Suprapubic skin (tissue), 4 donors: ENCODE measurements at regions not wholly inside any gene's neighbourhood (a gene's known extent, or its start where the extent isn't known, plus 50 kb on each side); places are given as distances from the start of the nearest gene placed in this dataset.

Source experiments
- CTCF ChIP-seq, 2 donors: fragments of 200-600 bp in 1 of 2; fragments of 450-650 bp in 1 of 2; sonication (generic) in 1 of 2; IDR thresholded peaks; one replicate each; pipeline ENCODE4 v1.5.1; 2016 to 2019; ENCODE audit warnings: antibody characterized with exemption in 2 of 2, mild to moderate bottlenecking in 1 of 2, moderate library complexity in 1 of 2
- EP300 ChIP-seq: sonication (generic); formaldehyde crosslinking; IDR thresholded peaks from one replicate; pipeline ENCODE4 v1.6.1; 2017; ENCODE audit warnings: antibody characterized with exemption
- POLR2A ChIP-seq, 2 donors: fragments of 450-650 bp; IDR thresholded peaks; one replicate each; pipeline ENCODE4 v1.6.1; 2017; ENCODE audit warnings: antibody characterized with exemption in 2 of 2, mild to moderate bottlenecking in 2 of 2, moderate library complexity in 2 of 2
- POLR2AphosphoS5 ChIP-seq, 3 donors: sonication (generic); formaldehyde crosslinking; IDR thresholded peaks; one replicate each; pipeline ENCODE4 v1.6.1; 2017; ENCODE audit warnings: antibody characterized with exemption in 3 of 3

- TF ChIP-seq CTCF (IDR thresholded peaks at IDR 0.05) (no peak), EP300 (no peak), POLR2A (IDR thresholded peaks at IDR 0.05) (no peak), POLR2AphosphoS5 (IDR thresholded peaks at IDR 0.05) (no peak)
Observed at GRCh38 chr14:48598458-48598857, 923.1 kb upstream of the MDGA2 start.
